Spleen (tissue), 7 donors: ENCODE measurements at regions not wholly inside any gene's neighbourhood (a gene's known extent, or its start where the extent isn't known, plus 50 kb on each side); places are given as distances from the start of the nearest gene placed in this dataset.

Source experiments
- POLR2A ChIP-seq, 3 donors: fragments of 450-650 bp; IDR thresholded peaks; one replicate each; pipeline ENCODE4 v1.5.1; 2017; ENCODE audit warnings: antibody characterized with exemption in 3 of 3, mild to moderate bottlenecking in 1 of 3
- TF ChIP-seq, protein P1 (sequence below), 11 experiments: fragments of 200-600 bp in 7 of 11; fragments of 450-650 bp in 4 of 11; sonication (generic) in 4 of 11; IDR thresholded peaks in 8 of 11; conservative IDR thresholded peaks in 3 of 11; 1 replicate in 7 of 11; 2 replicates in 4 of 11; pipeline versions ENCODE4 v1.4.0 to v1.8.0; 2016 to 2021; ENCODE audit warnings: antibody characterized with exemption in 11 of 11, inconsistent platforms in 4 of 11, mild to moderate bottlenecking in 1 of 11
- donor health status: DM: no; HTN: no; CAD: no; lungs with moderate emphysema.
- donor health status: DM: no; HTN: no; CAD: no.
- donor health status: DM: no; HTN: no; CAD: no.

DNA sequence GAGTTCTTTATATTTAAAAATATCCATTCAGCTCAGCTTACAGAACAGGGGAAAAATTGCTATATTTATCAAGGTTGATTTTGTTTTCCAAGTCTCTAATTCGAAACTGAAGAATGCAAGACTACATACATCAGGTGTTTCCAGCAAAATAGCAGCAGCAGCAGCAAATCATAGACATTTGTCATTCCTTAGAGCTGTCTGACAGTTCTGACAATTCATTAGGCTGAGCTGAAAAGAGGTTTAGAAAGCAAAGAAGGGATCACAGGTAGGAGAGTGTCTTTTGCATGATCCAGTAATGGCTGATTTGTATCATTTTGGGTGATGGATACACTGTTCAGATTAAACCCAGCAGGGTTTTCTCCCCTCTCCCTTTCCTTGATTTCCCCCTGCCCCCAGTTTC lies 545.7 kb downstream of the MCTP2 start:
- no peak for TF ChIP-seq POLR2A (IDR thresholded peaks at IDR 0.05)
- TF ChIP-seq, protein P1, sequence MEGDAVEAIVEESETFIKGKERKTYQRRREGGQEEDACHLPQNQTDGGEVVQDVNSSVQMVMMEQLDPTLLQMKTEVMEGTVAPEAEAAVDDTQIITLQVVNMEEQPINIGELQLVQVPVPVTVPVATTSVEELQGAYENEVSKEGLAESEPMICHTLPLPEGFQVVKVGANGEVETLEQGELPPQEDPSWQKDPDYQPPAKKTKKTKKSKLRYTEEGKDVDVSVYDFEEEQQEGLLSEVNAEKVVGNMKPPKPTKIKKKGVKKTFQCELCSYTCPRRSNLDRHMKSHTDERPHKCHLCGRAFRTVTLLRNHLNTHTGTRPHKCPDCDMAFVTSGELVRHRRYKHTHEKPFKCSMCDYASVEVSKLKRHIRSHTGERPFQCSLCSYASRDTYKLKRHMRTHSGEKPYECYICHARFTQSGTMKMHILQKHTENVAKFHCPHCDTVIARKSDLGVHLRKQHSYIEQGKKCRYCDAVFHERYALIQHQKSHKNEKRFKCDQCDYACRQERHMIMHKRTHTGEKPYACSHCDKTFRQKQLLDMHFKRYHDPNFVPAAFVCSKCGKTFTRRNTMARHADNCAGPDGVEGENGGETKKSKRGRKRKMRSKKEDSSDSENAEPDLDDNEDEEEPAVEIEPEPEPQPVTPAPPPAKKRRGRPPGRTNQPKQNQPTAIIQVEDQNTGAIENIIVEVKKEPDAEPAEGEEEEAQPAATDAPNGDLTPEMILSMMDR (IDR thresholded peaks at IDR 0.05 in 8 of 11, conservative IDR thresholded peaks at IDR 0.05 in 3 of 11) = no peak
